ENCODE measurements at regions not wholly inside any gene's neighbourhood (a gene's known extent, or its start where the extent isn't known, plus 50 kb on each side); places are given as distances from the start of the nearest gene placed in this dataset.

DNA sequence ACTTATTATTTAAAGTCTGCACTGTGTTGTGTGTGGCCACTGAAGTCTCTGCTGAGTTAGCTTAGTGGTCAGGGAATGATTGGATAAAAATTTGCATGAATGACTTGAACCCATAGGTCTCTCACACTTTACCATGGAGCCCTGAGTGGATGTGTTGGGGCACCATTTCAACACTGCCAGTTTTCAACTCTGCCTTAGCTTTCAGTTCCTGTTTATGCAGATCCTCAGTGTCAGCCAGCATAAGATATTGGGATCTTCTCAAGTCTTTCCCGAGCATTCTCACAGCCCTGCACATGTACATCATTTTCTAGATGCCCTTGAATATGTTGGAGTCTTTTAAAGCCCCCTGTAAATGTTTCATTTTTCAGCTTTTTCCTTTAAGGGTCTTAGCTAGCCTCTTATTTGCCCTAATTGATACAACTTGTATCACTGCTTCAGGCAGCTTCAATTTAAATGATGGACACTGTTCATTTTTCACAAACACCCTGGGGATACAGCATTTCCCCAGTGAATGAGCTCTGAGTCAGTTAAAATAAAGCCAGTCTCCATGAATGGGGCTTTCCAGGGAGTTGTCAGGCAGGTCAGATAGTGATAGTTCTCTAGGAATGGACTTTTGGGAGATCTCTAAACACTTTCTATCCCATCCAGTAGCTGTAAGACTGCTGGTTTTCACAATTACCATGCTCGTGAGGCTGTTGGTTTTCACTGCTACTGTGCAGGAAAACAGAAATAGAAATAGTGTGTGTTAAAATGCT is 211.9 kb upstream of the PAPPA start:
- no peak for DNase-seq (ENCODE audit: low read depth in 2 of 2)

DNA sequence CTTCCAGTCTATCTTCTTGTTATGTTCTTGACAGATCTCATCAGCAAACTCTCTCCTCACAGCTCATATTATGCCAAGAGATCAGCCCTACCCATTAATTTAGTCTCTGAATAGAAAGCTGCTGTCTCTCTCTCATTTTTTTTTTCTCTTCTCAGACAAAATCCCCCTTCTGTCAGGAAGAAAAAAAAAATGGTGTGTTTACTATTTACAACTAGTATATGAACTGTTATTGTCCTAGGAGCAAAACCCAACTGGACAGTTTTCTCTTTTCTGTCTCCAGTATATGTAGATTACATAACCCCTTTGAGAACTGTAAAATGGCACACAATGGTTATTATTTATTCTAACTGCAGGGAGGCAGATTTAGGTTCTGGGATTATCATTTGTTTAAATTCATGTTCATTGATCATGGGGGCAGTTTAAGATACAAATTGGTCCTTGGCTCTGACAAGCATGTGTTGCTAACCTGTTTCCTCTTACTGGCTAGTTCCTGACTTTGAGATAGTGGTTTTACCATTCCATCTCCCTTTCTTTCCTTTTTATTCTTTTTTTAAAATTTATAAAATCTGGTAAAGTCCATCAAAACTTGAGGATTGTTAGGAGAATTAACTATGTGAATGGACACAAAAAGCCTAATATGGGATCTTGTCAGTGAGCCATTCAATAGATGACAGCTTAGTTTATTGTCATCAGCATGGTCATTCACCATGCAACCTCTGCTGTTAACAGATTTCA is 210.0 kb upstream of the PAPPA start:
- no peak for DNase-seq (ENCODE audit: low read depth in 2 of 2)

DNA sequence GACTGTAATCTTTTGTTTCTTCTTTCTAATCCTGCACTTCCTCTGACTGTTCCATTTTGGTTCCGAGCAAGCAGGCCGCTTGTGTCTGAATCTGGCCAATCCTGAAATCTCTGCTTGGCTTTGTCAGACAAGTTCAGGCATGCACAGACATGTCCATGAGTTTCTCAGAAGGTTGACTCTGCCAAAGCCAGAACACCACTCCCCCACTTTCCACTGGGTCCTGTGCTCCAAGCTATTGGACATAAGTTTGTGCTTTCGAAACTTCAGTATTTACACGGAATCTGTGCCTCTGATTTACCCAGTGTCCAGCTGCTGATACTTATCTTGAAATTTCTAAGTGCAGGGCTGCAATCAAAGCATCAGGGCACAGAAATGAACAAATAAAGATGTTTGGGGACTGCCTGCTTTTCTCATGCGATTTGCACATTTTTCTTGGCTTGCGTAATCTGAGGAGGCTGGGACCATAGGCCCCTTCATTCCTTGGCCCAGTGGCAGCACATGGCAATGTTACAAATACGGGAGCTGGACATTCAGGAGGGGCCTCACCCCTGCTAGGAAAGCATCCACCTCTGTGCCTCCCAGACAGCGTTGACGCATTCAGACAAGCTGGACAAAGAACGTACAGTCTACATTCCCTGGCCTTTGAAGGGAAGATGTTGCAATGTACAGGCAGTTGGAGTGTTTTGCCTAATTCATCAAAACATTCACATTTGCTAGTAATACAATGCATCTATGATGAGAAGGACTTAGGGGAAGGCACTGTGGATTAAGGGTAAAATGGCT is 209.2 kb upstream of the PAPPA start:
- no peak for DNase-seq (ENCODE audit: low read depth in 2 of 2)

DNA sequence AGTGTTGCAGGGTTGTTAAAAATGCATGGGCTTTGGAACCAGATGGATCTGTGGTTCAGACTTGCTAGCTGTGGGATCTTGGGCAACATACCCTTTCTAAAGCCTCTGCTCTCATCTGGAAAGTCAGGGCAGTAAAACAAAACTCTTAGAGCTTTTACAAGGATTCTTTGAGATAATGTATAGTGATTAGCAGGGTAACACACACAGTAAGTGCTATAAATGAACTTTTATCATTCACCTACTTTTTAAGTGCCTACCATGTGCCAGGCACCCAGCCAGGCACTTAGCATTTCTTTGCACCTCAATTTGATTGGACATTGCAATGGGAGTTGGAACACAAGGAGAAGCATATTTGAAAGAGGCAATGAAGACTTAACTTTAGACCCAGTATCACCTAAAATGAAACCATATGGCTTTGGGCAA is 208.6 kb upstream of the PAPPA start:
- no peak for DNase-seq (ENCODE audit: low read depth in 2 of 2)

DNA sequence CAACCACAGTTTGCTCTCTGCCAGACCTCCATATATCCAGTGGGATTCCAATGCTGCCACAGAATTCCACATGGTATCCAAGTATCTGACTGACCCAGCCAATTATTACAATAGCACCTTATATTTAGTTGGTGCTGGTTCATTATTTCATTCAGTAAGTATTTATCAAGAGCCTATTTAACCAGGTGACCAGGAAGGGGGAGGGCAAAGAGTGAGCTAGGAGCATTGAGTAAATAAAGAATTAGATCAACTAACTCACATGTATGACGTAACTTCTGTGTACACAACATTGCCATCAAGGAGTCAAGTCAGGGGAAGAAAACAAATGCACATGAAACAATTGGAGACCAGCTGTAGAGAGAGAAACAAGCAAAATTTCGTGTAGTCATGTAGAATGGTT is 207.1 kb upstream of the PAPPA start:
- DNase-seq (ENCODE audit: low read depth in 2 of 2): no peak

DNA sequence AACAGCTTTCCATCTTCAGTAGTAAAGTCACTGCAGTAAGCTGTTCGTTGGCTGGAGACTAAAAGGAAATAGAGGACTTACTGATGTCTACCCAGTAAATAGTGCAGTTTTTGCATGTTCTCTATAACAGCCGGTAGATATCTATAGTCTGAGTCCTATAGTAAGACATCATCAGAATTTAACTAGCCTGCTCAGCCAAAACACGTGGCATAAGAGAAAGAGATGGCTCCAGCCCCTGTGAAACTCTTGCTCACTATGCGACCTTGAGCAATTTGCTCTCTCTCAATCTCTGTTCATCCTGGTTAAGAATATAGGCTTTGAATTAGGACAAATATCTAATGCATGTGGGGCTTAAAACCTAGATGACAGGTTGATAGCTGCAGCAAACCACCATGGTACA is 201.6 kb upstream of the PAPPA start:
- no peak for DNase-seq (ENCODE audit: low read depth in 2 of 2)

DNA sequence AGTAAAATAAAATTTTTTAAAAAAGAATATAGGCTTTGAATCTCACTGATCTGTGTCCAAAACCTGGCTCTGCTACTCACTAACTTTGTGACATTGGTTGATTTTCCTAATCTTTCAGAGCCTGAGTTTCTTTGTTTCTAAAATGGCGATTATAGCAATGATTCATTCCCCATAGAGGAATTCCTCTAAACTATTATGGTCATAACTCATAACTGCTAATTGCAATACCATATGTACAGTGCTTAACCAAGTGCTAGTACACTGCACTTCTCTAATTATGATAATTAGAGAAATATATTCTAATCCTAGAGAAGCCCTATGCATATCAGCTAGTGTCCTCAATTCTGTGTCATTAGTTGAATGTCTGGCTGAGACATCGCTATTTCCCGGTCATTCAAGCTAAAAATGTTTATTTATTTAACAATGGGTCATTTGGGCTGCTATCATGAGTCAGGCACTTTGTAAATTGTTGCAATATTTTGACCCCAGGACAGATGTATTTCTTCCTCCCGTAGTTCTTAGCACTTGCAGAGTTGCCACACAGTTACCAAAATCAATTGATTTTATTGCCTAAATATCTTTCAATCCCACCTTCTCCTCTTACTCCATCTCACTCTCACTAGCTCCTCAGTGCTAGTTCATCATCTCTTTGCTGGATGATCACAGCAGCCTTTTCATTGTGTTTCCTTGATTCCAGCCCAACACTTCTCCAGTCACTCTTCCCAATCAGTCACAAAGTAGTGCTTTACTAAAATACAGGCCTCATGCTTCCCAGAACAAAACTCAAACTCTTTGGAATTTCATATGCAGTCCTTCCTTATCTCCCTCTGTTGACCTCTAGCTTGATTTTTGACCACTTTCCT is 200.9 kb upstream of the PAPPA start:
- DNase-seq (ENCODE audit: low read depth in 2 of 2): no peak

DNA sequence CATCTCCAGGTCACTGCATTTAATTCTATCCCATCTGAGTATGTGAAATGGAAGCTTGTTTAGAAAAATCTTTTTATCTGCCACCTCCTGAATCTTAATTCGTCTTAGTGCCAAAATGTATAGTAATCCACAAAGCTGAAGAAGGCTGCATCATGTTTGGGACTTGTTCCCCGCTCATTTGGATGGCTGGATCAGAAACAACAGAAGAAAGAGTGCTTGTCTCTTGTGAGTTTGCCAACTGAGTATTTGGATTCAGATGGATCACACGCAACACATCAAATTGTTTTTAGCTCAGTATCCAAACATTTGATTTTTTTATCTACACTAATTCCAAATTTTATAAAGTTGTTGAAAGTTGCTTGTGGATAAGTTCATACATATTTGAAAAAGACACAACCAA is 197.2 kb upstream of the PAPPA start:
- DNase-seq (ENCODE audit: low read depth in 2 of 2): no peak

DNA sequence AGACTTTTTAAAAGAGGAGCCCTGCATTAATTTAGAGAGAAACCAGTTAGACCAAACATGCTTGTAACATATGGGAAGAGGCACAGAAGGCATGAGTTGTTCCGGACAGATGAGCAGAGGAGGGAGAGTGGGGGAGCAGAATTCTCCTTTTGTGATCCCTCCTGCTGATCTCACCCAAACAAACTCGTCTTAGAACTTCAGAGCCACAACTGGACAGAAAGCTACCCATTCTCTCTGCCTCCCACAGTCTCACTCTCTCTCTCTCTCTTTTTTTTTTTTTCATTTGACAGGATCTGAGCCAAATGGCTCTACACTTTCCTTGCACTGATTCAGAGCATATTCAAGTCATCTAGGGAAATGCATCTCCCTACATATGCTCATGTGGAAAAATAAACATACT is 196.0 kb upstream of the PAPPA start:
- no peak for DNase-seq (ENCODE audit: low read depth in 2 of 2)

DNA sequence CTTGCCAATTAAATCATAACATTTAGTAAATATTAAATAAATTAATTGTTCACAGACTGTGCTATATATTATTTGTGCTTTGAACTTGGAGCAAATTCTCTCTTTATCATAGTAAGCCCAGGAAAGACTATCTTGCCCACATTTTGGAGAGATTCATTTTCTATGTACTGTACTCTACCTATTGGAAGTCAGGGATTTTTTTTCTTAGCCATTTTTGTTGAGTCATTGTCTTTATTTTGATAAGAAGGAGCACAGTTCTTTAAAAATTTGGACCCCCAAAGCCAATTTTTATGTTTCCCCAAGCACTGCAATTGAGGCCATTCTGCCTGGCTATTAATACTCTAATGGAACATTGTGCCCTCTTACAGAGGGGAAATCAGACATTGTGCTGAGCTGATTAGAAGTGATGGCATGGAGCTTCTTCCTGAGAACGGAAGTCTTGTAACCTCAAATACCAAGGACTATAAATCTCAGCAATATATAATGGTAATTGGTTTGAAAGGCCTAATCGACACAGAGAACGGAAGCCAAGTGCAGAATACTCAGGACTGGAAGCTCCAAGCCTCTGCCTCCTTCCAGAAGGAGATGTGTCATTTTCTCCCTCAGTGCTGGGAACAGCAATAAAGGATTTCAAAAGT is 188.8 kb upstream of the PAPPA start:
- no peak for DNase-seq (ENCODE audit: low read depth in 2 of 2)

DNA sequence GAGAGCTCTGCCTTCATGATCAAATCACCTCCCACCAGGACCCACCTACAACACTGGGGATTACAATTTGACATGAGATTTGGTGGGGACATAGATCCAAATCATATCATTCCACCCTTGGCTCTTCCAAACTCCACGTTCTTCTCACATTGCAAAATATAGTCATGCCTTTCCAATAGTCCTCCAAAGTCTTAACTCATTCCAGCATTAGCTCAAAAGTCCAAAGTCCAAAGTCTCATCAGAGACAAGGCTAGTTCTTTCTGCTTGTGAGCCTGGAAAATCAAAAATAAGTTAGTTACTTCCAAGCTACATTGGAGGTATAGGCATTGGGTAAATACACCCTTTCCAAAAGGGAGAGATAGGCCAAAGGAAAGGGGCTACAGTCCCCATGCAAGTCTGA is 186.9 kb upstream of the PAPPA start:
- DNase-seq (ENCODE audit: low read depth in 2 of 2): no peak

DNA sequence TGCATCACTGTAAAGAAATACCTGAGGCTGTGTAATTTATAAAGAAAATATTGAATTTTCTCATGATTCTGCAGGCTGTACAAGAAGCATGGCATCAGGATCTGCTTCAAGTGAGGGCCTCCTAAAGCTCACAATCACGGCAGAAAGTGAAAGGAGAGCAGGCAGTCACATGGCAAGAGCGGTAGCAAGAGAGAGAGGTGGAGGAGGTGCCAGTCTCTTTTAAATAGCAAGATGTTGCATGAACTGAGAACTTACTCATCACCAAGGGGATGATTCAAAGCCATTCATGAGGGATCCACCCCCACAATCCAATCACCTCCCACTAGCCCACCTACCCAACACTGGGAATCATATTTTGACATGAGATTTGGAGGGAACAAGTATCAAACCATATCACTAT is 184.5 kb upstream of the PAPPA start:
- no peak for DNase-seq (ENCODE audit: low read depth in 2 of 2)

DNA sequence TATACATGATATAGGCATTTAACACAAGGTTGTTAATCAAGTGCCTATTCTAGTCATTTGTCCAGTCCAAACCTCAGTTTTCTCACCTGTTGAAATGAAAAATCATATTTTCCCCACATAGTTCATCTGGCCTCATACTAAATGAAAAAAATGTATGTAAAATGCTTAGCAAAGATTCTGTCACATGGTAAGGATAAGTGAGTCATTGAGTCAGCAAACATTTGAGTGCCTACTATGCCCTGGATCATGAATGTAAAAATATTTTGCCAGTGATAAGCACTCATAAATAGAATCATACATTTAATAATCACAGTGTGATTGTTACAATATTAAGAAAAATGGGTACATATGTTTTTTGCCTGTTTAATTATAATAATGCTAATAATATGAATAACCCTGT is 181.2 kb upstream of the PAPPA start:
- DNase-seq (ENCODE audit: low read depth in 2 of 2): no peak

DNA sequence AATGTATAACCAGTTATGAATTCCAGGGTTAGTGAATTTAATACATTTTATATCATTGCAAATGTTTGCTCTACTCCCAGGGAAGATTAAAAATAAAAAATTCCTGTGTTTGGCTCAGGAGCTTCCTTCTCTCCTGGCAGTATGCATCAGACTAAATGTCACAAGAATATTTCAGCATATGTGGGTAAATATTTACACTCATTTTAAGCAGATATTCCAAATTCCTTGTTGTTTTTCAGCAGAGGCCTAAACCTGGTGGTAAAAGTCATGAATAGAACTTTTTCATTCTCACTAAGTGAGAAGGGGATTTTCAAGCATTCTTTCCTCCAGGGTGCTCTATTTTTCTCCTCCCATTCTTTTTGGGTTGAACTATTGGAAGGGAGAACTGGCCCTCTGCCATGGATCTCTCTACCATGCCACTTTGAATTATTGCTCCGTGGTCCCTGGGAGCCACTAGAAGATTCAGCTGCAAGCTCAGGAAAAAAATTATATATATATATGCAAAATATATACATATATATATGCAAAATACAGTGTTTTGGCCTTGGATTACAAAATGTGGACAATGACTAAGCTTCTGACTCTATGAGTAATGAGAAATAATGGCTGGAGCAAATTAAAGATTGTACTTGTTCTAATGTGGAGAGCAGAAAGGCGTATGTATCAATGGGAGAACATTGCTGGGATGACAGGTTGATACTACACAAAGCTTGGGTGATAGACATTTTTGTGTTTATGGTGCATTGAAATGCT is 180.6 kb upstream of the PAPPA start:
- no peak for DNase-seq (ENCODE audit: low read depth in 2 of 2)

DNA sequence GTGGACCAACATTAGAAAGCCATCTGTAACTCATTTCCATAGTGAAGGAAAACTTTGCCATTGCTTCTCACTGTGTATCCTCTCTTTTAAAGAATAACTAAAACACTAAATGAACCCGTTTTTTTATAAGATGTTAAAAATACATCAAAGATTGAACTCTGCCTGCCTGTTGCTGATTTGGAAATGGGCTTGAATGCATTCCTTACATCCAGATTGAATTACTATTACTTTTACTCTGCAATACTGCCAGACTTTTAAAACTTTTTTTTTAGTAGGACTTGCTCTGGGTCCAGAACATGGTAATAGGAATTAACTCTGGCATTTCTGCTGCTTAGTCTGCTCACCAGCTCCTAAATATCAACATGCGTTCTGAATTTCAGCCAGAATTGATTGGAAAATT is 176.8 kb upstream of the PAPPA start:
- DNase-seq (ENCODE audit: low read depth in 2 of 2): no peak

DNA sequence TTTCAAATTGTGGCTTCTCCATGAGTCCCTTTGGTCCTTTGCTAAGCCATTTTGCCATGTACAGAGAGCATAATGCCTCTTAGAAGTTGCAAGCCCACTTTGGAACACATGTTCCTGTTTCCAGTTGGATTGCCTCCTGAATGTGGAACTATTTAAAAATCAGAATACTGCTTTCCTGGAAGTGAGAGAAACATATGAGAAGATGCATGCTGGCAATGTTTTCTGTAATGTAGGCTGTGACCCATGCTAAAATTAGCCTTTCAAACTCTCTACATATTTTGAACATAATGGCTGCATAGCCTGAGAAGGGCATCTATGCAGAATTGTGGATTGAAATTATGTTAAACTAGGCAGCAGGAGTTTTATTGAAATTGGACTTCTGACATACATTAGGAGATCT is 175.5 kb upstream of the PAPPA start:
- no peak for DNase-seq (ENCODE audit: low read depth in 2 of 2)

DNA sequence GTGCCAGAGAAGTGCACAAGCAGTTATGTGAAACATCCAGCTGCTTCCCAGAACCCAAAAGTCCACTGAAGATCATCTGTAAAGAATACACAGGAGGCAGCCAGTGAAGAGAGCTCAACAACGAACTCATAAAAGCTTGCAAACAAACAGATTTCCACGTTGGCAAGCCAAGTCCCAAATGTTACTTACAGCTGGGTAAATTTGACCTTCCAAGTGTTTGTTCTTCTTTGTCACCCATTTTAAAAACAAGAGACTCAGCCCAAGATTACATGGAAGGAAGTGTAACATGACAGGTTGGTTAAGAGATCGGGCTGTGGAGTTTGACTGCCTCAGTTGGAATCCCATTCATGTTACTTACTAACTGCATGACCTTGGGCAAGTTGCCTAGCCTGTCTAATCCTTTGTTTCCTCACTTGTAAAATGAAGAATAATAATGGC is 174.9 kb upstream of the PAPPA start:
- DNase-seq (ENCODE audit: low read depth in 2 of 2): no peak

DNA sequence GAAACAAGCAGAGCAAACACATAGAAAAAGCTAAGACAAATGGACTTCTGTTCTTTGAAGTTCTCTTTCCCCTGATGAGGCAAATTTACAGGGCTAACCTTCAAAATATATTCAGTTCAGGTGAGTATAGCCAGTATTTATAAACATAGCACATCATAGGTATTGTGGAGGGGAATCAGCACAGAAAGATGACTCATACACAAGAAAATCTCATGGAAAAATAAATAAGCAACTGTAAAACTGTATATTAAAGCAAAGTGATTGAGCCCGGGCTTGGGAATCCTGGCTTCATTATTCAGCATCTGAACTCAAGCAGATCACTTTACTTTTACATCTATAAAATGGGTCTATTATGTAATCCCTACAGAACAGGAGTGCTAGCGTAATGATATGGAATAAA is 173.5 kb upstream of the PAPPA start:
- no peak for DNase-seq (ENCODE audit: low read depth in 2 of 2)

DNA sequence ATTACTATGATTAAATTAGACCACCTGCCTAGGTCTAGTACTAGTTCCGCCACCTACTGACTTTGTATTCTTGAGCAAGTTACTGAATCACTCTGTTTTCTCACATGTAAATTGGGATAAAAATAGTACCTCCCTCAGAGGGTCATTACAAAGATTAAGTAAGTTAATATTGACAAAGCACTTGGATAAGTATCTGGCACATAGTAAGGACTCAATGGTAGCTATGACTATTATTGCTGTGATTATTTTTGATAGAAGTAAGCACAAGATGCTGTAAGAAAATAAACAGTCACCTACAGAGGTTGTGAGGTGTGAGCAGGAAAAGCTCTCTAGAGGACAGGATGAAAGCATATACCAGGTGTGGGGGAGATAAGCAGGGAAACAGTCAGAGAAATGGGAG is 173.1 kb upstream of the PAPPA start:
- DNase-seq (ENCODE audit: low read depth in 2 of 2): no peak

DNA sequence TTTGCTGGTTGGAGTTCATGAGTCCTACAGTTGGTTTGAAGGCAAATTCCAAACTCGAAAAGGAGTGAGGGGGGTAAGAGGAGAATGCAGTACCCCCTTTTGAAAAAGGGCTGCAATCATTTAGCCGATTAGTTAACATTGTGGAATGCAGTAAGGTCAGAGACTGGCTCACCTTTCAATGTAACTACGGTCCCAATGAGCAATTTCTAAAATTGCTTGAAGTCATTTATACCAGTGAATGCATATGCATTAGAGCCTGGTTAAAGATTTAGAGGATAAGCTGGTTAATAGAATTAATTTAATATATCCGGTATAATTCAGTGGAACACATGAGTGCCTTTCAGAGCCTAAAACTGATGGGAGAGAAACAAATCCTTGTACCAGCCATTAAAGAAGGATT is 172.6 kb upstream of the PAPPA start:
- DNase-seq (ENCODE audit: low read depth in 2 of 2): no peak

DNA sequence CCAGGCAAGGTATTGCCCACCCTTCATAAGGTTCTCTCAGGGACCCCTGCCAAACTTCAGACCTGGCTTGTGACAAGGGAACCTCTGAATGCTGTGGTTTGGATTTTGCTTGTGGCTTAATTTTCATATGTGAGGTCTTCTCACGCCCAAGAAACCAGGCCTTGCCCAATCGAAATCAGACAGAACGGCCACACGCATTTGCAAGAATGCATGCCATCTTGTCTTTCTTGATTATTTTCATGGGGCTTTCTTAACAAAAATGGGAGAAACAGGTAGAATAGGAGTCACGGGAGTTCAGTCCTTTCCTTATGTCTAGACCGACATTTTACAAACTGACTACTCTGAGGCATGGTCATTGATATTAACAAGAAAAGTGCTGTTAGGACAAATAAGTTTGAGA is 170.2 kb upstream of the PAPPA start:
- DNase-seq (ENCODE audit: low read depth in 2 of 2): no peak
